ENCODE measurements at regions not wholly inside any gene's neighbourhood (a gene's known extent, or its start where the extent isn't known, plus 50 kb on each side); places are given as distances from the start of the nearest gene placed in this dataset.

DNA sequence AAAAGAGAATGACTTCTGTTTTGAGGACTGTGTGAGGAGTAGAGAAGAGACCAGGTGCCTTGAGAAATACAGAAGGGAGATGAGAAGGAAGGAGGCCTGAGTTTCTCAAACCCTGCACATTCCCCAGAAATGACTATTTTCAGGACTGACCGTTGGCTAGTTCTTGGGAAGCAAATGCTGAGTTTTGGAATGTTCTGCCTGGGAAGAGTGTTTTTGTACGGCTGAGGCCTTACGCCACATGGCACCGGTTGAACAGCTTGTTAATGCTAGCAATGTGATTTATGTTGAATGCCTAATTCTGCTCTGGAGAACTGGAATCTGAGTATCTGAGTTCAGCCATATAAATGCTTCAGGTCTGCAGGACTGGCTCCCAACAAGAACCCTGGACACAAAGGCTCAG is 152.7 kb upstream of the ADAMTS16 start:
- H3K27me3 ChIP-seq = no peaks in the 10 kb centered on the region
- no peak overlapping the region for H3K4me3 ChIP-seq
- H3K4me1 ChIP-seq = no peaks in the 10 kb centered on the region
- no peak overlapping the region for H3K9ac ChIP-seq (ENCODE audit: low read depth in 2 of 2, low read length in 2 of 2)
- H3K36me3 ChIP-seq = no peaks in the 10 kb centered on the region
- intact Hi-C loops (cut with DNase I) = no loop called here
- DNase-seq = no peak
- no peak overlapping the region for H3K27ac ChIP-seq
- H3K9me3 ChIP-seq = no peaks in the 10 kb centered on the region
- TF ChIP-seq, protein P1, sequence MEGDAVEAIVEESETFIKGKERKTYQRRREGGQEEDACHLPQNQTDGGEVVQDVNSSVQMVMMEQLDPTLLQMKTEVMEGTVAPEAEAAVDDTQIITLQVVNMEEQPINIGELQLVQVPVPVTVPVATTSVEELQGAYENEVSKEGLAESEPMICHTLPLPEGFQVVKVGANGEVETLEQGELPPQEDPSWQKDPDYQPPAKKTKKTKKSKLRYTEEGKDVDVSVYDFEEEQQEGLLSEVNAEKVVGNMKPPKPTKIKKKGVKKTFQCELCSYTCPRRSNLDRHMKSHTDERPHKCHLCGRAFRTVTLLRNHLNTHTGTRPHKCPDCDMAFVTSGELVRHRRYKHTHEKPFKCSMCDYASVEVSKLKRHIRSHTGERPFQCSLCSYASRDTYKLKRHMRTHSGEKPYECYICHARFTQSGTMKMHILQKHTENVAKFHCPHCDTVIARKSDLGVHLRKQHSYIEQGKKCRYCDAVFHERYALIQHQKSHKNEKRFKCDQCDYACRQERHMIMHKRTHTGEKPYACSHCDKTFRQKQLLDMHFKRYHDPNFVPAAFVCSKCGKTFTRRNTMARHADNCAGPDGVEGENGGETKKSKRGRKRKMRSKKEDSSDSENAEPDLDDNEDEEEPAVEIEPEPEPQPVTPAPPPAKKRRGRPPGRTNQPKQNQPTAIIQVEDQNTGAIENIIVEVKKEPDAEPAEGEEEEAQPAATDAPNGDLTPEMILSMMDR (IDR thresholded peaks at IDR 0.05) = no peak

DNA sequence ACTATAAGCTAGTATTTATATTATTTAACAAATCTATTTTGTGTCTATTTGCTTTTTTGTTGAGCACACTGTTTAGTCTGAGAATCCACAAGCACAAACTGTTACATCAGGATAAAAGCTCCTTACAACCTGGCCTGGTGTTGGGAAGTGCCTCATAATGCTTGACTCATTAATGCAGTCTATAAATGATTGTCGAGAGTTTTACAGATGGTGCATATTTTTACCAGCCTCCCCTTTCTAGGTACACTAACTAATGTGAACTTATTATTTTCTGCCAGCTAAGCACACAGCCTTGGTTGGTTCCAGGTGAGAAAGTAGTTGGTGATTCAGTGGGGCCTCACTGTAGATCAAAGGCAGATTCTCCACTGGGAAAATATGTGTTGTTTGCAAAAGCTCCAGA is 151.0 kb upstream of the ADAMTS16 start:
- no peaks in the 10 kb centered on the region for H3K36me3 ChIP-seq
- intact Hi-C loops (cut with DNase I) = no loop called here
- H3K9ac ChIP-seq (ENCODE audit: low read depth in 2 of 2, low read length in 2 of 2) = no peak overlapping the region
- H3K27me3 ChIP-seq = no peaks in the 10 kb centered on the region
- H3K9me3 ChIP-seq = no peaks in the 10 kb centered on the region
- H3K4me3 ChIP-seq = no peak overlapping the region
- no peak for DNase-seq
- no peaks in the 10 kb centered on the region for H3K4me1 ChIP-seq
- no peak overlapping the region for H3K27ac ChIP-seq
- TF ChIP-seq, protein P1 (IDR thresholded peaks at IDR 0.05) = no peak

DNA sequence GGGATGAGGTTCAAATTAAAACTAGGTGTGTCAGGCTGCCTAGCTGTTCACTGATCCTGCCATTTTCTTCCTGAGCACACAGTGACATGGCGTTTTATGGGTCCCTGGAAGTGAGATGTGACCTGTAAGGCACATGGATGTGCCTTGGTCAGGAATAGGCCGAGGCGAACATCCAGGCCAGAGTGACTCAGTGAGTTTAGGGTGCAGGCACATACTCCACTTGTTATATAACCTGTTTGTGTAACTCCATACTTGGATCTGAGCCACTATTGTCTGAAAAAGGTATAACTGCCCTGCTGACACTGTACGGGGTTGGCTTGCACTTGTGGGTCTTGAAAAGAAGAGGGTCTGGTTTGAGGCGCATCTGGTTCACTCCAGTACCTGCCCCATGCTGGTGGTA is 150.1 kb upstream of the ADAMTS16 start:
- no peak overlapping the region for H3K4me3 ChIP-seq
- H3K9me3 ChIP-seq = no peaks in the 10 kb centered on the region
- H3K9ac ChIP-seq (ENCODE audit: low read depth in 2 of 2, low read length in 2 of 2) = no peak overlapping the region
- no peaks in the 10 kb centered on the region for H3K4me1 ChIP-seq
- H3K27ac ChIP-seq = no peak overlapping the region
- DNase-seq = no peak
- TF ChIP-seq, protein P1 (IDR thresholded peaks at IDR 0.05) = no peak
- H3K36me3 ChIP-seq = no peaks in the 10 kb centered on the region
- intact Hi-C loops (cut with DNase I) = no loop called here
- no peaks in the 10 kb centered on the region for H3K27me3 ChIP-seq

DNA sequence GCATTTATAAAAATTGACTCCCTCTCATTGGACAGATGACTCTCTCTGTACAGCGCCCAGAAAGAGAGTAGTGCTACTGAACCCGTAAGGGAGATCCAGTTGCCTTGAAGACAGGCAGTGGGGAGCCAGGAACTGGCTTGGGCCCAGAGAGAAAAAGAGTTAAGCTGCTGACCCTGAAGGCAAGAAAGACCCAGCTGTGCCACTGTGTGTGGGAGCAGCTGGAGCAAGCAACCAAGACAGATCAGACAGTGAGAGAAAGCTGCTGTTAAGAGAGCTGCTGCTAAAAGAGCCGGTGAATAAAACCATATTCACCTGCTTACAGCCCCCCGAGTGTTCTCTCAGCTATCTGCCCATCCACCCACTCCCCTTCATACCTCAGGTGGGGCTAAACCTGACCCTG is 149.7 kb upstream of the ADAMTS16 start:
- Histone ChIP-seq H3K27me3 (no peaks in the 10 kb centered on the region), H3K36me3 (no peaks in the 10 kb centered on the region), H3K9me3 (no peaks in the 10 kb centered on the region), H3K4me3 (no peak overlapping the region), H3K4me1 (no peaks in the 10 kb centered on the region), H3K9ac (ENCODE audit: low read depth in 2 of 2, low read length in 2 of 2) (no peak overlapping the region), H3K27ac (no peak overlapping the region)
- intact Hi-C loops (cut with DNase I) = no loop called here
- no peak for DNase-seq
- TF ChIP-seq, protein P1 (IDR thresholded peaks at IDR 0.05) = no peak

DNA sequence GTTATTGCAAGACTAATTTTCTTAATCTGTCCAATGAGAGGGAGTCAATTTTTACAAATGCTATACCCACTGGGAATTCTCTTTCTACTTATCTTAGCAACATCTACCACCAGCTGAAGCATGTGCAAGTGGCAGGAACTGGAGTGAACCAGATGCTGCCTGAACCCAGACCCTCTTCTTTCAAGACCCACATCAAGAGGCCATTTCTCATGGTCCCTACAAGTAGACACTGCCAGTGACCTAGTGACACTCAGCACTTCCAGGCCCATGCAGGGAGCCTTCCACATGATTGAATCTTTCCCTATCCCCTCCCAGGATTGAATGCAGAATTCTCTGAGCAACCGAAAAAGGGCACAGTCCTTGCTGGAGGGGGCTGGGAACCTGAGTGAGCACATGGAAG is 148.2 kb upstream of the ADAMTS16 start:
- intact Hi-C loops (cut with DNase I) = no loop called here
- H3K36me3 ChIP-seq = no peaks in the 10 kb centered on the region
- DNase-seq = no peak
- TF ChIP-seq, protein P1 (IDR thresholded peaks at IDR 0.05) = no peak
- H3K4me3 ChIP-seq = no peak overlapping the region
- no peak overlapping the region for H3K9ac ChIP-seq (ENCODE audit: low read depth in 2 of 2, low read length in 2 of 2)
- no peaks in the 10 kb centered on the region for H3K9me3 ChIP-seq
- no peaks in the 10 kb centered on the region for H3K4me1 ChIP-seq
- H3K27me3 ChIP-seq = no peaks in the 10 kb centered on the region
- H3K27ac ChIP-seq = no peak overlapping the region

DNA sequence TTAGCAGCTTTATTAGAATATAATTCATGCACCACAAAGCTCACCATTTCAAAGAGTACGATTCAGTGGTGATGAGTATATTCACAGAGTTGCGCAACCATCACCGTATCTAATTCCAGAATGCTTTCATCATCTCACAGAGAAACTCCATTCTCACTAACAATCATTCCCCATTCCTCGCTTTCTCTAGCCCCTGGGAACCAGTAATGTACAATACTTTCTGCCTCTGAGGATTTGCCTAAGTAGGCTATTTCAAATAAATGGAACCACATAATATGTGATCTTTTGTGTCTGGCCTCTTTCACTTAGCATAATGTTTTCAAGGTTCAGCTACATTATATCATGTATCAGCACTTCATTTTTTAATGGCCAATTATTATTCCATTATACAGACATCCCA is 145.1 kb upstream of the ADAMTS16 start:
- Histone ChIP-seq H3K9me3 (no peaks in the 10 kb centered on the region), H3K4me1 (no peaks in the 10 kb centered on the region), H3K27me3 (no peaks in the 10 kb centered on the region), H3K4me3 (no peak overlapping the region), H3K9ac (ENCODE audit: low read depth in 2 of 2, low read length in 2 of 2) (no peak overlapping the region), H3K27ac (no peak overlapping the region), H3K36me3 (no peaks in the 10 kb centered on the region)
- intact Hi-C loops (cut with DNase I) = no loop called here
- TF ChIP-seq, protein P1 (IDR thresholded peaks at IDR 0.05) = no peak
- DNase-seq = no peak

Measured in colonic mucosa (tissue), 4 donors.